HG03095 (cell line): ENCODE measurements at regions not wholly inside any gene's neighbourhood (a gene's known extent, or its start where the extent isn't known, plus 50 kb on each side); places are given as distances from the start of the nearest gene placed in this dataset.
A peak's percentile ranks its signal among the peaks of the same experiment; 100 is the strongest.

Experiments used
- ATAC-seq: cut with Tn5 transposase; IDR thresholded peaks from one replicate; pipeline ENCODE4 v1.9.1; 2021; ENCODE audit warnings: moderate library complexity; ENCODE audit not compliant: unreplicated experiment

- ATAC-seq = no peak
Measured at GRCh38 chr5:56595566-56595965, 219.8 kb upstream of the MAP3K1 start.

GRCh38 chr5:56594792-56595191 lies 220.6 kb upstream of the MAP3K1 start:
- no peak for ATAC-seq

GRCh38 chr5:56591081-56591480 lies 224.3 kb upstream of the MAP3K1 start:
- no peak for ATAC-seq

- ATAC-seq = no peak
Measured at GRCh38 chr5:56589481-56589860, 225.9 kb upstream of the MAP3K1 start.

GRCh38 chr5:56588636-56589480 lies 226.5 kb upstream of the MAP3K1 start:
- ATAC-seq = peak; percentile 99

- no peak for ATAC-seq
Measured at GRCh38 chr5:56588131-56588487, 227.2 kb upstream of the MAP3K1 start.

- ATAC-seq = no peak
Measured at GRCh38 chr5:56587381-56588130, 227.8 kb upstream of the MAP3K1 start.

GRCh38 chr5:56585999-56586691 lies 229.2 kb upstream of the MAP3K1 start:
- ATAC-seq = no peak

GRCh38 chr5:56585461-56585860 lies 229.9 kb upstream of the MAP3K1 start:
- no peak for ATAC-seq

- ATAC-seq = no peak
Measured at GRCh38 chr5:56581426-56581825, 233.9 kb upstream of the MAP3K1 start.

GRCh38 chr5:56580864-56581263 lies 234.5 kb upstream of the MAP3K1 start:
- ATAC-seq = no peak

GRCh38 chr5:56575821-56576220 lies 239.5 kb upstream of the MAP3K1 start:
- ATAC-seq = no peak

GRCh38 chr5:56574778-56575177 lies 240.6 kb upstream of the MAP3K1 start:
- no peak for ATAC-seq

- ATAC-seq = no peak
Measured at GRCh38 chr5:56569566-56569965, 245.8 kb upstream of the MAP3K1 start.

- no peak for ATAC-seq
Measured at GRCh38 chr5:56569076-56569475, 246.3 kb upstream of the MAP3K1 start.

GRCh38 chr5:56567278-56567677 lies 248.1 kb upstream of the MAP3K1 start:
- ATAC-seq = no peak

GRCh38 chr5:56566374-56567249 lies 248.7 kb upstream of the MAP3K1 start:
- ATAC-seq = no peak

GRCh38 chr5:56565644-56566043 lies 249.7 kb upstream of the MAP3K1 start:
- peak; percentile 77 for ATAC-seq

GRCh38 chr5:56565283-56565615 lies 250.1 kb upstream of the MAP3K1 start:
- no peak for ATAC-seq

GRCh38 chr5:56564541-56565282 lies 250.6 kb upstream of the MAP3K1 start:
- ATAC-seq = no peak
